Lower leg skin (tissue), 3 donors: ENCODE measurements at regions not wholly inside any gene's neighbourhood (a gene's known extent, or its start where the extent isn't known, plus 50 kb on each side); places are given as distances from the start of the nearest gene placed in this dataset.

ENCODE experiments used
- POLR2A ChIP-seq, 2 donors: fragments of 450-650 bp; IDR thresholded peaks; one replicate each; pipeline ENCODE4 v1.6.1; 2016 to 2017; ENCODE audit warnings: antibody characterized with exemption in 2 of 2, mild to moderate bottlenecking in 1 of 2, moderate library complexity in 1 of 2
- TF ChIP-seq, protein P1 (sequence below), 3 donors: fragments of 450-650 bp; IDR thresholded peaks; one replicate each; pipeline ENCODE4 v1.5.1; 2016; ENCODE audit warnings: antibody characterized with exemption in 3 of 3, mild to moderate bottlenecking in 3 of 3, moderate library complexity in 2 of 3

DNA sequence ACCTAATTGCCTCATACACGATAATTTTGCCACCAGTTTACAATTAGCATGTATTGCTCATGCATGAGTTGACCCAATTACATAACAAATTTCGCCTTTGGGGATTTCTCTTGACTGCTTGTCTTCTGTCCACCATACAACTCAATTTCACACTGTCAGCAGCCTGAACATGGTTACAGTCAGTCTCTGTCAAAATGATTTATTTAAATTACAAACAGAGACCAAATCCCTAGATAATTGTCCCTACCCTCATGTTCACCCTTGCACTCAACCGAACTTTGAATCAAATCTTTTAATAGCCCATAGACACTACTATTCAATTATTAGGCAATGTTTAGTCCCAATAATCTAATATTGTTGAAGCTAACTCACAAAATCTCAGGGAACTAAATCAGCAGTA lies 59.7 kb upstream of the NEBL start:
- TF ChIP-seq, protein P1, sequence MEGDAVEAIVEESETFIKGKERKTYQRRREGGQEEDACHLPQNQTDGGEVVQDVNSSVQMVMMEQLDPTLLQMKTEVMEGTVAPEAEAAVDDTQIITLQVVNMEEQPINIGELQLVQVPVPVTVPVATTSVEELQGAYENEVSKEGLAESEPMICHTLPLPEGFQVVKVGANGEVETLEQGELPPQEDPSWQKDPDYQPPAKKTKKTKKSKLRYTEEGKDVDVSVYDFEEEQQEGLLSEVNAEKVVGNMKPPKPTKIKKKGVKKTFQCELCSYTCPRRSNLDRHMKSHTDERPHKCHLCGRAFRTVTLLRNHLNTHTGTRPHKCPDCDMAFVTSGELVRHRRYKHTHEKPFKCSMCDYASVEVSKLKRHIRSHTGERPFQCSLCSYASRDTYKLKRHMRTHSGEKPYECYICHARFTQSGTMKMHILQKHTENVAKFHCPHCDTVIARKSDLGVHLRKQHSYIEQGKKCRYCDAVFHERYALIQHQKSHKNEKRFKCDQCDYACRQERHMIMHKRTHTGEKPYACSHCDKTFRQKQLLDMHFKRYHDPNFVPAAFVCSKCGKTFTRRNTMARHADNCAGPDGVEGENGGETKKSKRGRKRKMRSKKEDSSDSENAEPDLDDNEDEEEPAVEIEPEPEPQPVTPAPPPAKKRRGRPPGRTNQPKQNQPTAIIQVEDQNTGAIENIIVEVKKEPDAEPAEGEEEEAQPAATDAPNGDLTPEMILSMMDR (IDR thresholded peaks at IDR 0.05) = no peak
- TF ChIP-seq POLR2A (IDR thresholded peaks at IDR 0.05) = no peak
